Endothelial cell of umbilical vein (primary cell): ENCODE measurements at regions not wholly inside any gene's neighbourhood (a gene's known extent, or its start where the extent isn't known, plus 50 kb on each side); places are given as distances from the start of the nearest gene placed in this dataset.

ENCODE experiments used
- BruUV-seq: library from RNA; stranded (reverse); fragments of 400-500 nt; replicated peaks from 2 replicates; lab custom pipeline; 2021; lab: Mats Ljungman, UMichigan
- CTCF ChIA-PET: fragments of 300-600, 350-600 bp; sonication (Branson Sonifier 250); formaldehyde crosslinking; loops from one replicate; lab custom pipeline; 2021; ENCODE audit warnings: antibody characterized with exemption, inconsistent platforms; lab: Charles Lee
- POLR2A ChIA-PET: fragments of 300-600, 350-600 bp; sonication (Branson Sonifier 250); formaldehyde crosslinking; loops from one replicate; lab custom pipeline; 2021; ENCODE audit warnings: antibody characterized with exemption, inconsistent platforms; lab: Charles Lee
- DNase-seq: peaks from one replicate; pipeline ENCODE4 v3.0.0-alpha.2; 2011; ENCODE audit warnings: low read depth, low spot score
- FAIRE-seq: peaks from 2 replicates; lab custom pipeline; 2011; peaks lifted over from hg19 to GRCh38; lab: Jason Lieb, UNC
- H2AFZ ChIP-seq: 2 replicates; pipeline ENCODE4 v1.6.0; 2012; ENCODE audit warnings: low read depth, low read length, control low read depth, inconsistent platforms
- H3K27ac ChIP-seq: 2 replicates; pipeline ENCODE4 v1.5.1; 2011; ENCODE audit warnings: low read depth, mild to moderate bottlenecking, control low read depth, low read length, moderate library complexity; ENCODE audit not compliant: insufficient read depth
- H3K27me3 ChIP-seq, 2 experiments: 2 replicates each; pipeline versions ENCODE4 v1.6.0 to v1.6.1; 2011; ENCODE audit warnings: low read length in 2 of 2, mixed read lengths in 1 of 2; ENCODE audit not compliant: control insufficient read depth in 2 of 2, insufficient read depth in 2 of 2
- H3K36me3 ChIP-seq, 2 experiments: 2 replicates in 1 of 2; 3 replicates in 1 of 2; pipeline ENCODE4 v1.5.1; 2011; ENCODE audit warnings: low read length in 2 of 2, mild to moderate bottlenecking in 1 of 2, moderate library complexity in 1 of 2; ENCODE audit not compliant: control insufficient read depth in 2 of 2, insufficient read depth in 2 of 2; ENCODE audit errors: extremely low read depth in 1 of 2
- H3K4me1 ChIP-seq: 3 replicates; pipeline ENCODE4 v1.5.1; 2011; ENCODE audit warnings: mild to moderate bottlenecking, low read length; ENCODE audit not compliant: control insufficient read depth, insufficient read depth; ENCODE audit errors: extremely low read depth
- H3K4me2 ChIP-seq: 2 replicates; pipeline ENCODE4 v1.6.1; 2011; ENCODE audit warnings: low read length, control low read depth, mixed read lengths; ENCODE audit not compliant: insufficient read depth
- H3K4me3 ChIP-seq, 3 experiments: fragments of 200-600 bp in 1 of 3; sonication (generic), shearing (Covaris generic) in 1 of 3; replicated peaks in 1 of 3; 2 replicates each; pipeline ENCODE4 v1.5.1; 2011 to 2016; ENCODE audit warnings: control low read depth in 3 of 3, low read length in 3 of 3, mild to moderate bottlenecking in 2 of 3, inconsistent platforms in 1 of 3, low read depth in 1 of 3, moderate library complexity in 1 of 3; ENCODE audit not compliant: insufficient read depth in 1 of 3
- H3K79me2 ChIP-seq: 2 replicates; pipeline ENCODE4 v1.6.0; 2012; ENCODE audit warnings: low read length, inconsistent platforms; ENCODE audit not compliant: control insufficient read depth, insufficient read depth
- H3K9ac ChIP-seq: replicated peaks from 2 replicates; pipeline ENCODE3; 2011; ENCODE audit warnings: low read length, control low read depth; ENCODE audit not compliant: insufficient read depth; ENCODE audit errors: extremely low read depth
- H3K9me1 ChIP-seq: replicated peaks from 3 replicates; pipeline ENCODE4 v1.6.0; 2011; ENCODE audit warnings: mild to moderate bottlenecking, low read length; ENCODE audit not compliant: control insufficient read depth, insufficient read depth; ENCODE audit errors: extremely low read depth
- H3K9me3 ChIP-seq: replicated peaks from 2 replicates; pipeline ENCODE4 v1.5.1; 2012; ENCODE audit warnings: low read length, inconsistent platforms; ENCODE audit not compliant: control insufficient read depth, insufficient read depth
- H4K20me1 ChIP-seq: replicated peaks from 2 replicates; pipeline ENCODE3; 2011; ENCODE audit warnings: mild to moderate bottlenecking, low read length; ENCODE audit not compliant: control insufficient read depth, insufficient read depth; ENCODE audit errors: extremely low read depth
- EZH2 ChIP-seq: IDR thresholded peaks from 2 replicates; pipeline ENCODE4 v1.6.1; 2012; ENCODE audit warnings: borderline replicate concordance, low read depth, mild to moderate bottlenecking, moderate library complexity, low read length, inconsistent platforms; ENCODE audit not compliant: severe bottlenecking
- FOS ChIP-seq: IDR thresholded peaks from 2 replicates; pipeline ENCODE4 v1.6.1; 2011; ENCODE audit warnings: mild to moderate bottlenecking, low read length, moderate library complexity, borderline replicate concordance; ENCODE audit not compliant: insufficient read depth
- GATA2 ChIP-seq: IDR thresholded peaks from 2 replicates; pipeline ENCODE4 v1.7.0; 2011; ENCODE audit warnings: low read depth, mild to moderate bottlenecking, moderate library complexity, mixed read lengths, low read length; ENCODE audit not compliant: insufficient read length, insufficient read depth
- JUN ChIP-seq: IDR thresholded peaks from 2 replicates; pipeline ENCODE4 v1.6.1; 2011; ENCODE audit warnings: borderline replicate concordance, low read depth; ENCODE audit not compliant: insufficient read length, insufficient read depth
- MYC ChIP-seq: IDR thresholded peaks from one replicate; pipeline ENCODE4 v1.6.1; 2011; ENCODE audit warnings: mild to moderate bottlenecking, low read depth, low read length
- POLR2A ChIP-seq: IDR thresholded peaks from 2 replicates; pipeline ENCODE4 v1.6.1; 2012; ENCODE audit warnings: low read depth, mild to moderate bottlenecking, control low read depth, low read length
- POLR2AphosphoS5 ChIP-seq: IDR thresholded peaks from 2 replicates; pipeline ENCODE4 v1.6.1; 2012; ENCODE audit warnings: low read depth, mild to moderate bottlenecking, control low read depth, low read length, moderate library complexity; ENCODE audit not compliant: insufficient read depth
- dilution Hi-C: fragments of 300-500 bp; cut with MboI; formaldehyde crosslinking; loops from one replicate; pipeline ENCODE4 v1.15.0; 2019; ENCODE audit warnings: low sequenced_read_pairs; ENCODE audit not compliant: extremely low pct_ligation_motif_present
- intact Hi-C: fragments of 100-400 bp; cut with micrococcal nuclease; formaldehyde crosslinking; loops from one replicate; pipeline ENCODE4 v1.10.0; 2022
- TF ChIP-seq, protein P1 (sequence below), 2 donors: IDR thresholded peaks; 1 replicate in 1 of 2; 2 replicates in 1 of 2; pipeline ENCODE4 v1.5.1; 2011; ENCODE audit warnings: low read length in 2 of 2, mild to moderate bottlenecking in 2 of 2, moderate library complexity in 2 of 2, control low read depth in 1 of 2, inconsistent platforms in 1 of 2, low read depth in 1 of 2; ENCODE audit not compliant: insufficient read depth in 1 of 2; ENCODE audit errors: extremely low read depth in 1 of 2
- TF ChIP-seq, protein P2 (sequence below): IDR thresholded peaks from 2 replicates; pipeline ENCODE4 v1.6.1; 2011; ENCODE audit not compliant: insufficient read depth, insufficient read length

DNA sequence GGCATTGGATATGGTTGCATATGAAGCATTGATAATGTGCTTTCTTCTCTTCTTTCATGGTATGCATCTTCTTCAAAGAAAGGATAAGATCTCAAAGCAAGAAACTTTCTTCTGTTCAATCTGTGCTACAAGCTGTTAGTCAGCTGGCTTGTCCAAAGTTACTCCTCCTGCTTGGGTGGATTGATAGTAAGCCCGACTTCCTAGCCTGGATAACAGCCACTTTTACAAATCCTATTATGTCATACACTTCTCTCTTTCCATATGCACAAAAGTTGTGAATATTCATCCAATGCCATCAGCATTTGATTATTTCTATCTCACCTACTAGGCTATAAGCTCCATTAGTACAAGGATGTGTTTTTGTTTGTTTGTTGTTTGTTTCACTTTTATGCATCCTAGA, 891.0 kb upstream of the SORCS1 start:
- CTCF ChIA-PET = no interaction called here
- H3K4me3 ChIP-seq = no peak overlapping the region
- no peak overlapping the region for H3K9ac ChIP-seq
- H4K20me1 ChIP-seq = no peaks in the 10 kb centered on the region
- no peak for FAIRE-seq
- no TSS peak for BruUV-seq
- no peaks in the 10 kb centered on the region for H3K27me3 ChIP-seq
- no peak overlapping the region for H3K27ac ChIP-seq
- DNase-seq = no peak
- no peaks in the 10 kb centered on the region for H3K9me1 ChIP-seq
- peaks cover 6% of the 10 kb centered on the region for H3K9me3 ChIP-seq
- dilution Hi-C loops = no loop called here
- H3K36me3 ChIP-seq = no peaks in the 10 kb centered on the region
- intact Hi-C loops = no loop called here
- POLR2A ChIA-PET = no interaction called here
- H3K4me2 ChIP-seq = no peak overlapping the region
- TF ChIP-seq POLR2A (no peak), MYC (no peak), JUN (no peak)
- TF ChIP-seq, protein P1, sequence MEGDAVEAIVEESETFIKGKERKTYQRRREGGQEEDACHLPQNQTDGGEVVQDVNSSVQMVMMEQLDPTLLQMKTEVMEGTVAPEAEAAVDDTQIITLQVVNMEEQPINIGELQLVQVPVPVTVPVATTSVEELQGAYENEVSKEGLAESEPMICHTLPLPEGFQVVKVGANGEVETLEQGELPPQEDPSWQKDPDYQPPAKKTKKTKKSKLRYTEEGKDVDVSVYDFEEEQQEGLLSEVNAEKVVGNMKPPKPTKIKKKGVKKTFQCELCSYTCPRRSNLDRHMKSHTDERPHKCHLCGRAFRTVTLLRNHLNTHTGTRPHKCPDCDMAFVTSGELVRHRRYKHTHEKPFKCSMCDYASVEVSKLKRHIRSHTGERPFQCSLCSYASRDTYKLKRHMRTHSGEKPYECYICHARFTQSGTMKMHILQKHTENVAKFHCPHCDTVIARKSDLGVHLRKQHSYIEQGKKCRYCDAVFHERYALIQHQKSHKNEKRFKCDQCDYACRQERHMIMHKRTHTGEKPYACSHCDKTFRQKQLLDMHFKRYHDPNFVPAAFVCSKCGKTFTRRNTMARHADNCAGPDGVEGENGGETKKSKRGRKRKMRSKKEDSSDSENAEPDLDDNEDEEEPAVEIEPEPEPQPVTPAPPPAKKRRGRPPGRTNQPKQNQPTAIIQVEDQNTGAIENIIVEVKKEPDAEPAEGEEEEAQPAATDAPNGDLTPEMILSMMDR (IDR thresholded peaks at IDR 0.05; ENCODE audit: extremely low read depth in 1 of 2, insufficient read depth in 1 of 2, low read depth in 1 of 2, low read length in 2 of 2) = no peak
- TF ChIP-seq, protein P2, sequence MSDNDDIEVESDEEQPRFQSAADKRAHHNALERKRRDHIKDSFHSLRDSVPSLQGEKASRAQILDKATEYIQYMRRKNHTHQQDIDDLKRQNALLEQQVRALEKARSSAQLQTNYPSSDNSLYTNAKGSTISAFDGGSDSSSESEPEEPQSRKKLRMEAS = no peak
- H2AFZ ChIP-seq = no peak overlapping the region
- H3K4me1 ChIP-seq = no peaks in the 10 kb centered on the region
- H3K79me2 ChIP-seq = no peaks in the 10 kb centered on the region

DNA sequence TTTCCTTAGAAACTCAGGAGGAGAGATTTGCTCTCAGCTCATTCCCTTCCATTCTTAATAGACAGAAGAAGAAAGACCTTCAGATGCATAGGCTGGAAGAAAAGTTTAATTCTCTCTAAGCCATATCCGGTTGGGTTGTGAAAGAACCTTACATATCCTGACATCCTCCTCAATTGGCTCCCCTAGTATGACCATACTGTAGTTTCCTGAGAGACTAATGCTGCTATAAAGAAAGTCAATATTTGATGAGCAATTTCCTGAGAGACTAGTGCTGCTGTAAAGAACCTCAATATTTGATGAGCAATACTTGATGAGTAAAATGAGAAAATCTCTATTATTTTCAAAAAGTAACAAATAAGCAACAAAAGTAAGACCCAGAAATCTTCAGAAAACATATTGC, 888.5 kb upstream of the SORCS1 start:
- intact Hi-C loops = no loop called here
- DNase-seq = no peak

More for the DNA sequence above, 888.5 kb upstream of the SORCS1 start:
- ChIA-PET CTCF (no interaction called here), POLR2A (no interaction called here)
- H3K9me1 ChIP-seq = no peaks in the 10 kb centered on the region
- no peak for FAIRE-seq
- peaks cover 9% of the 10 kb centered on the region for H3K9me3 ChIP-seq
- TF ChIP-seq GATA2 (no peak), FOS (no peak), EZH2 (no peak), POLR2A (no peak), JUN (no peak), POLR2AphosphoS5 (no peak), MYC (no peak)
- TF ChIP-seq, protein P1 (IDR thresholded peaks at IDR 0.05; ENCODE audit: extremely low read depth in 1 of 2, insufficient read depth in 1 of 2, low read depth in 1 of 2, low read length in 2 of 2) = no peak
- TF ChIP-seq, protein P2 = no peak
- no peak overlapping the region for H3K4me2 ChIP-seq
- H4K20me1 ChIP-seq = no peaks in the 10 kb centered on the region
- no peaks in the 10 kb centered on the region for H3K27me3 ChIP-seq
- dilution Hi-C loops = no loop called here
- no TSS peak for BruUV-seq
- no peak overlapping the region for H3K4me3 ChIP-seq
- no peaks in the 10 kb centered on the region for H3K4me1 ChIP-seq
- no peak overlapping the region for H2AFZ ChIP-seq
- no peaks in the 10 kb centered on the region for H3K79me2 ChIP-seq
- no peak overlapping the region for H3K27ac ChIP-seq
- H3K36me3 ChIP-seq = no peaks in the 10 kb centered on the region
- no peak overlapping the region for H3K9ac ChIP-seq
